ENCODE measurements at regions not wholly inside any gene's neighbourhood (a gene's known extent, or its start where the extent isn't known, plus 50 kb on each side); places are given as distances from the start of the nearest gene placed in this dataset.

- TF ChIP-seq CTCF (IDR thresholded peaks at IDR 0.05; ENCODE audit: borderline replicate concordance, extremely low read depth, low read length, poor library complexity, severe bottlenecking) (no peak), EZH2 (IDR thresholded peaks at IDR 0.05; ENCODE audit: borderline replicate concordance, low read depth, low read length, severe bottlenecking) (no peak)
Observed at GRCh38 chr7:16044645-16045044, 358.2 kb upstream of the MEOX2 start.
